VCaP (cell line): ENCODE measurements at regions not wholly inside any gene's neighbourhood (a gene's known extent, or its start where the extent isn't known, plus 50 kb on each side); places are given as distances from the start of the nearest gene placed in this dataset.
"Not testable (repeated sequence)": the region's sequence is repeated elsewhere in the genome, so short reads cannot be mapped to it uniquely, and the experiment has no call there.

Experiments used
- H3K27ac ChIP-seq: fragments of 450-650 bp; 2 replicates; pipeline ENCODE4 v1.5.1; 2017
- CTCF ChIP-seq: fragments of 450-650 bp; conservative IDR thresholded peaks from 2 replicates; pipeline ENCODE4 v1.5.1; 2017; ENCODE audit warnings: mild to moderate bottlenecking, moderate library complexity

GRCh38 chrX:127782904-127783303 is 269.3 kb downstream of the ACTRT1 start:
- no peak for TF ChIP-seq CTCF
- H3K27ac ChIP-seq = no peak overlapping the region

- H3K27ac ChIP-seq = no peak overlapping the region
- no peak for TF ChIP-seq CTCF
Observed at GRCh38 chrX:127764674-127765073, 287.5 kb downstream of the ACTRT1 start.

GRCh38 chrX:127762663-127763062 is 289.5 kb downstream of the ACTRT1 start:
- no peak overlapping the region for H3K27ac ChIP-seq
- no peak for TF ChIP-seq CTCF

- no peak for TF ChIP-seq CTCF
- H3K27ac ChIP-seq = no peak overlapping the region
Observed at GRCh38 chrX:127732709-127733108, 319.5 kb downstream of the ACTRT1 start.

- TF ChIP-seq CTCF = no peak
- H3K27ac ChIP-seq = no peak overlapping the region
Observed at GRCh38 chrX:127726227-127726626, 326.0 kb downstream of the ACTRT1 start.

GRCh38 chrX:127708155-127708554 is 344.0 kb downstream of the ACTRT1 start:
- H3K27ac ChIP-seq = no peak overlapping the region
- TF ChIP-seq CTCF = no peak

- no peak for TF ChIP-seq CTCF
- no peak overlapping the region for H3K27ac ChIP-seq
Observed at GRCh38 chrX:127702527-127702926, 349.7 kb downstream of the ACTRT1 start.

- H3K27ac ChIP-seq = not testable (repeated sequence)
Observed at GRCh38 chrX:127662942-127663341, 389.3 kb downstream of the ACTRT1 start.
